HUES48 (cell line): ENCODE measurements at regions not wholly inside any gene's neighbourhood (a gene's known extent, or its start where the extent isn't known, plus 50 kb on each side); places are given as distances from the start of the nearest gene placed in this dataset.

Experiments used
- H3K27ac ChIP-seq: one replicate; pipeline ENCODE4 v1.7.0; 2013; ENCODE audit warnings: low read depth, low read length, inconsistent platforms
- H3K27me3 ChIP-seq: 2 replicates; pipeline ENCODE4 v1.6.1; 2013; ENCODE audit warnings: mild to moderate bottlenecking, low read length; ENCODE audit not compliant: control insufficient read depth, insufficient read depth
- H3K36me3 ChIP-seq: 2 replicates; pipeline ENCODE4 v1.6.1; 2013; ENCODE audit warnings: low read length; ENCODE audit not compliant: control insufficient read depth, insufficient read depth
- H3K4me1 ChIP-seq: 2 replicates; pipeline ENCODE4 v1.6.1; 2013; ENCODE audit warnings: mild to moderate bottlenecking, low read length; ENCODE audit not compliant: control insufficient read depth, insufficient read depth
- H3K4me3 ChIP-seq: 2 replicates; pipeline ENCODE4 v1.5.1; 2013; ENCODE audit warnings: mild to moderate bottlenecking, low read depth, low read length
- H3K9ac ChIP-seq: 2 replicates; pipeline ENCODE4 v1.6.1; 2013; ENCODE audit warnings: mild to moderate bottlenecking, low read depth, low read length, moderate library complexity
- H3K9me3 ChIP-seq: 2 replicates; pipeline ENCODE4 v1.6.1; 2013; ENCODE audit warnings: low read length; ENCODE audit not compliant: control insufficient read depth, insufficient read depth

- H3K4me3 ChIP-seq: no peak overlapping the region
- H3K36me3 ChIP-seq: no peaks in the 10 kb centered on the region
- H3K9ac ChIP-seq: no peak overlapping the region
- H3K9me3 ChIP-seq: no peaks in the 10 kb centered on the region
- no peaks in the 10 kb centered on the region for H3K4me1 ChIP-seq
- no peaks in the 10 kb centered on the region for H3K27me3 ChIP-seq
- H3K27ac ChIP-seq: no peak overlapping the region
Measured at GRCh38 chr21:43321611-43322010, 105.3 kb downstream of the SIK1 start.

GRCh38 chr21:43321111-43321510 is 105.8 kb downstream of the SIK1 start:
- H3K9ac ChIP-seq: no peak overlapping the region
- H3K36me3 ChIP-seq: no peaks in the 10 kb centered on the region
- no peaks in the 10 kb centered on the region for H3K27me3 ChIP-seq
- no peak overlapping the region for H3K27ac ChIP-seq
- no peaks in the 10 kb centered on the region for H3K9me3 ChIP-seq
- no peak overlapping the region for H3K4me3 ChIP-seq
- no peaks in the 10 kb centered on the region for H3K4me1 ChIP-seq

GRCh38 chr21:43320526-43320925 is 106.4 kb downstream of the SIK1 start:
- Histone ChIP-seq H3K9me3 (no peaks in the 10 kb centered on the region), H3K4me1 (no peaks in the 10 kb centered on the region), H3K4me3 (no peak overlapping the region), H3K9ac (no peak overlapping the region), H3K36me3 (no peaks in the 10 kb centered on the region), H3K27me3 (no peaks in the 10 kb centered on the region), H3K27ac (no peak overlapping the region)

- no peaks in the 10 kb centered on the region for H3K27me3 ChIP-seq
- no peaks in the 10 kb centered on the region for H3K36me3 ChIP-seq
- no peak overlapping the region for H3K27ac ChIP-seq
- H3K9me3 ChIP-seq: no peaks in the 10 kb centered on the region
- H3K9ac ChIP-seq: no peak overlapping the region
- no peak overlapping the region for H3K4me3 ChIP-seq
- H3K4me1 ChIP-seq: no peaks in the 10 kb centered on the region
Measured at GRCh38 chr21:43318841-43319781, 107.8 kb downstream of the SIK1 start.

- Histone ChIP-seq H3K4me1 (peaks cover 4% of the 10 kb centered on the region; the same call in 1 of the 2 replicates), H3K27ac (no peak overlapping the region), H3K36me3 (no peaks in the 10 kb centered on the region), H3K9me3 (no peaks in the 10 kb centered on the region), H3K4me3 (no peak overlapping the region), H3K9ac (no peak overlapping the region), H3K27me3 (no peaks in the 10 kb centered on the region)
Measured at GRCh38 chr21:43318368-43318767, 108.6 kb downstream of the SIK1 start.

GRCh38 chr21:43317959-43318358 is 109.0 kb downstream of the SIK1 start:
- no peaks in the 10 kb centered on the region for H3K9me3 ChIP-seq
- H3K4me1 ChIP-seq: peaks cover 6% of the 10 kb centered on the region; the same call in 1 of the 2 replicates
- H3K27me3 ChIP-seq: no peaks in the 10 kb centered on the region
- no peak overlapping the region for H3K9ac ChIP-seq
- H3K4me3 ChIP-seq: no peak overlapping the region
- no peak overlapping the region for H3K27ac ChIP-seq
- H3K36me3 ChIP-seq: no peaks in the 10 kb centered on the region

GRCh38 chr21:43317254-43317748 is 109.6 kb downstream of the SIK1 start:
- Histone ChIP-seq H3K27me3 (no peaks in the 10 kb centered on the region), H3K27ac (no peak overlapping the region), H3K4me1 (peaks cover 12% of the 10 kb centered on the region), H3K36me3 (no peaks in the 10 kb centered on the region), H3K9me3 (no peaks in the 10 kb centered on the region), H3K9ac (no peak overlapping the region), H3K4me3 (no peak overlapping the region)

GRCh38 chr21:43316156-43316845 is 110.6 kb downstream of the SIK1 start:
- H3K9me3 ChIP-seq: no peaks in the 10 kb centered on the region
- no peaks in the 10 kb centered on the region for H3K27me3 ChIP-seq
- H3K27ac ChIP-seq: no peak overlapping the region
- no peaks in the 10 kb centered on the region for H3K36me3 ChIP-seq
- no peak overlapping the region for H3K4me3 ChIP-seq
- H3K9ac ChIP-seq: no peak overlapping the region
- H3K4me1 ChIP-seq: peaks cover 21% of the 10 kb centered on the region

GRCh38 chr21:43315244-43316137 is 111.4 kb downstream of the SIK1 start:
- Histone ChIP-seq H3K27me3 (no peaks in the 10 kb centered on the region), H3K36me3 (no peaks in the 10 kb centered on the region), H3K4me3 (no peak overlapping the region), H3K4me1 (peaks cover 27% of the 10 kb centered on the region), H3K9me3 (no peaks in the 10 kb centered on the region), H3K9ac (no peak overlapping the region), H3K27ac (no peak overlapping the region)

GRCh38 chr21:43313939-43314405 is 113.0 kb downstream of the SIK1 start:
- Histone ChIP-seq H3K9ac (no peak overlapping the region), H3K4me1 (peaks cover 27% of the 10 kb centered on the region), H3K36me3 (no peaks in the 10 kb centered on the region), H3K4me3 (no peak overlapping the region), H3K27me3 (no peaks in the 10 kb centered on the region), H3K27ac (no peak overlapping the region), H3K9me3 (no peaks in the 10 kb centered on the region)
